ENCODE measurements at regions not wholly inside any gene's neighbourhood (a gene's known extent, or its start where the extent isn't known, plus 50 kb on each side); places are given as distances from the start of the nearest gene placed in this dataset.

DNA sequence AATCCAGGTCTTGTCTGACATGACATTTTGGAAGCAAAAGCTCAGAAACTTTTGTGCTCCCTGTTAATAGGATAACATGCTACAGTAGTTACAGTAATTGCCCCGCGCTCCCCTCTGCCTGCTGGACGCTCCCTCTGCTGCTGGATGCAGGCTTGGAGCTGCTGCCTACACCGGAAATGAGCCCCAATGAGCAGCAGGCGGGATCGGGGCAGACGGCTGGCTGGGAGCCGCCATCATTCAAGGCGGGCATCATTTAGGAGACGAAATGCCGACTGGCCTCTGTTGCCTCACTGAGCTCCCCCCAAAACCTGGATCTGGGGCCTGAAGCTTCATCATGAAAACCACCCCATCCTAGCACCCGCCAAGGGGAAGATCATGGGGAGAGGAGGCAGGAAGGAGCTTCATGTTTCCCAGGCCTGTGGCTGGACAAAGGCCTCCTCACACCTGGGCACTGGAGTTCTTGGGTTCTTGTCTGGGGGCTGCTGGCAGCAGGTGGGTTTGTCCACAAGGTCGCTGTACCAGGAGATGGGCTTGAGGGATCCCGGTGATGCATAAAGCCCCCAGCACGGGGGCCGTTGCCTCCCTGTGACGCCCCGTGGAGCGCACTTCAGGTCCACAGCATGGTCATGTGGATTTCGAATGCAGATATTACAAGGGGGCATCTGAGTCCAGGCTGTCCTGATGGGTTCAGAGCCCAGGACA, 664.3 kb downstream of the BRD1 start:
- TF ChIP-seq, protein P1, sequence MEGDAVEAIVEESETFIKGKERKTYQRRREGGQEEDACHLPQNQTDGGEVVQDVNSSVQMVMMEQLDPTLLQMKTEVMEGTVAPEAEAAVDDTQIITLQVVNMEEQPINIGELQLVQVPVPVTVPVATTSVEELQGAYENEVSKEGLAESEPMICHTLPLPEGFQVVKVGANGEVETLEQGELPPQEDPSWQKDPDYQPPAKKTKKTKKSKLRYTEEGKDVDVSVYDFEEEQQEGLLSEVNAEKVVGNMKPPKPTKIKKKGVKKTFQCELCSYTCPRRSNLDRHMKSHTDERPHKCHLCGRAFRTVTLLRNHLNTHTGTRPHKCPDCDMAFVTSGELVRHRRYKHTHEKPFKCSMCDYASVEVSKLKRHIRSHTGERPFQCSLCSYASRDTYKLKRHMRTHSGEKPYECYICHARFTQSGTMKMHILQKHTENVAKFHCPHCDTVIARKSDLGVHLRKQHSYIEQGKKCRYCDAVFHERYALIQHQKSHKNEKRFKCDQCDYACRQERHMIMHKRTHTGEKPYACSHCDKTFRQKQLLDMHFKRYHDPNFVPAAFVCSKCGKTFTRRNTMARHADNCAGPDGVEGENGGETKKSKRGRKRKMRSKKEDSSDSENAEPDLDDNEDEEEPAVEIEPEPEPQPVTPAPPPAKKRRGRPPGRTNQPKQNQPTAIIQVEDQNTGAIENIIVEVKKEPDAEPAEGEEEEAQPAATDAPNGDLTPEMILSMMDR (IDR thresholded peaks at IDR 0.05) = no peak
- no peak for TF ChIP-seq POLR2AphosphoS5 (IDR thresholded peaks at IDR 0.05)
